AG09309 (cell line): ENCODE measurements at regions not wholly inside any gene's neighbourhood (a gene's known extent, or its start where the extent isn't known, plus 50 kb on each side); places are given as distances from the start of the nearest gene placed in this dataset.

Experiments
- DNase-seq: peaks from one replicate; pipeline ENCODE4 v3.0.0-alpha.2; 2010; ENCODE audit warnings: low read depth
- H3K4me3 ChIP-seq: 2 replicates; pipeline ENCODE4 v1.5.1; 2011; ENCODE audit warnings: mild to moderate bottlenecking, low read depth, low read length, moderate library complexity; ENCODE audit not compliant: control insufficient read depth
- TF ChIP-seq, protein P1 (sequence below): IDR thresholded peaks from 2 replicates; pipeline ENCODE4 v1.5.1; 2011; ENCODE audit warnings: mild to moderate bottlenecking, low read depth, low read length, inconsistent platforms; ENCODE audit not compliant: insufficient read depth, control insufficient read depth; ENCODE audit errors: missing control alignments

- TF ChIP-seq, protein P1, sequence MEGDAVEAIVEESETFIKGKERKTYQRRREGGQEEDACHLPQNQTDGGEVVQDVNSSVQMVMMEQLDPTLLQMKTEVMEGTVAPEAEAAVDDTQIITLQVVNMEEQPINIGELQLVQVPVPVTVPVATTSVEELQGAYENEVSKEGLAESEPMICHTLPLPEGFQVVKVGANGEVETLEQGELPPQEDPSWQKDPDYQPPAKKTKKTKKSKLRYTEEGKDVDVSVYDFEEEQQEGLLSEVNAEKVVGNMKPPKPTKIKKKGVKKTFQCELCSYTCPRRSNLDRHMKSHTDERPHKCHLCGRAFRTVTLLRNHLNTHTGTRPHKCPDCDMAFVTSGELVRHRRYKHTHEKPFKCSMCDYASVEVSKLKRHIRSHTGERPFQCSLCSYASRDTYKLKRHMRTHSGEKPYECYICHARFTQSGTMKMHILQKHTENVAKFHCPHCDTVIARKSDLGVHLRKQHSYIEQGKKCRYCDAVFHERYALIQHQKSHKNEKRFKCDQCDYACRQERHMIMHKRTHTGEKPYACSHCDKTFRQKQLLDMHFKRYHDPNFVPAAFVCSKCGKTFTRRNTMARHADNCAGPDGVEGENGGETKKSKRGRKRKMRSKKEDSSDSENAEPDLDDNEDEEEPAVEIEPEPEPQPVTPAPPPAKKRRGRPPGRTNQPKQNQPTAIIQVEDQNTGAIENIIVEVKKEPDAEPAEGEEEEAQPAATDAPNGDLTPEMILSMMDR, result peak; percentile 8
- peak; percentile 70 for DNase-seq
- H3K4me3 ChIP-seq, result peak overlapping the region; percentile 4; the same call in 1 of the 2 replicates
Observed at GRCh38 chr14:76956316-76957090, 72.0 kb downstream of the IRF2BPL start.

DNA sequence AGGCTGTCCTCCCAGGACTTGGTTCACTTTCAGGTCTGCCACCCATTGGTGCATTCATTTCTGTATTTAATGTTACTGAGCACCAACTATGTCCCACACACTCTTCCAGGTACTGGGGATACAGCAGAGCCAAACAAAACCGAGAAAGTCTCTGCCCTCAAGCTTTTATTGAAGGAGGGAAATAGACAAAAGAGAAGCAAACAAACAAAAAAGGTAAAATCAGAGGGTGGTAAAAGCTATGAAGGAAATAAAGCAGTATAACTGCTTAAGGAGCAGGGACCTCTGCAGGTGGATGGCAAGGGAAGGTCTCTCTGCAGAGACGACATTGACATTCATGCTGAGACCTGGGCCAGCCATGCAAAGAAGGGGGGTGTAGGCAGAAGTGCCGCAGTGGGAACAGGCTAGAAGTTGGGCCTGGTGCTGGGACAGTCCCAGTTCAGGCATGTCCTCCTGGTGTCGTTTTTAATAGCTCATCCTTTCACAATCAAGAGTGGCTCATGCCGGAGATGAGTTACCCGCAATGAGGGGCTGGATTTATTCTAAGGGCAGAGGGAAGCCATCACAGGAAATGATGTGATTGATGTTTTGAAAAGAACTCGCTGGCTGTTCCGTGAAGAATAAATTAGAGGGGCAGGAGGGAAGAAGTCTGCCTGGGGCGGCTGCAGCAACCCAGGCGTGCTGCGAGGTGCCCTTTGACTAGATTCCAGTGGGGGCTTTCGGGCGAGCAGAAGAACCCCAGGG lies 72.8 kb downstream of the IRF2BPL start:
- no peak for DNase-seq
- peak overlapping the region; percentile 4; the same call in 1 of the 2 replicates for H3K4me3 ChIP-seq
- TF ChIP-seq, protein P1, result no peak

DNA sequence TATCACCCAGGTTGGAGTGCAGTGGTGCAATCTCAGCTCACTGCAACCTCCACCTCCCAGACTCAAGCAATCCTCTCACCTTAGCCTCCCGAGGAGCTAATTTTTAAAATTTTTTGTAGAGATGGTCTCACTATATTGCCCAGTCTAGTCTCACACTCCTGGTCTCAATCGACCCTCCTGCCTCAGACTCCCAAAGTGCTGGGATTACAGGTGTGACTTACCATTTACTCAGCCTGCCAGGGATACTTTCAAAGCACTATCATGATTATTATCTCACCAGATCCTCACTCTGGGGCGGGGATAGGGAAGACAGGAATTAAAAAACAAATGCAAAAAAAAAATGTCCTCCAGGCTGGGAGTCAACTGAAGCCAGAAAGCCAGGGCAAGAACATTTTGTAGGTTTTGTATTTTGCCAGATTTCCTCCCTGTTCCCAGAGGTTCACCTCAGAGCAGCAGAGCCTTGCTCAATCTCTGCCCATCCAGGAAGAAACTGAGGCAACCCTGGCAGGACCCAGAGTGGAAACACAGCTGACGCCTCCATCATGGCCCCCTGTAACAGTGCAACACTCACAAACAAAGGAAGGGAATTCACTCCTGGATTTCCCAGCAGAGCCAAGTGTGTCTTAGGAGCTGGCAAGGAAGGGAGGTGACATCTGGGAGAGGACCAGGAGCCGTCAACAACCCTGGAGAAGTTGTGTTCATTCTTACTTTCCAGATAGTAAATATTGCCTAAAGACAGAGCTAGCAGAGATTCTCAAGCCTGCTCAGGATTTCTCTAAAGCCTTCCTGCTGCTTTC lies 73.9 kb downstream of the IRF2BPL start:
- TF ChIP-seq, protein P1, result no peak
- H3K4me3 ChIP-seq, result no peak overlapping the region
- no peak for DNase-seq

GRCh38 chr14:76953311-76953945 lies 75.1 kb downstream of the IRF2BPL start:
- DNase-seq, result peak; percentile 44
- H3K4me3 ChIP-seq, result peak overlapping the region; percentile 32
- TF ChIP-seq, protein P1, result no peak

DNA sequence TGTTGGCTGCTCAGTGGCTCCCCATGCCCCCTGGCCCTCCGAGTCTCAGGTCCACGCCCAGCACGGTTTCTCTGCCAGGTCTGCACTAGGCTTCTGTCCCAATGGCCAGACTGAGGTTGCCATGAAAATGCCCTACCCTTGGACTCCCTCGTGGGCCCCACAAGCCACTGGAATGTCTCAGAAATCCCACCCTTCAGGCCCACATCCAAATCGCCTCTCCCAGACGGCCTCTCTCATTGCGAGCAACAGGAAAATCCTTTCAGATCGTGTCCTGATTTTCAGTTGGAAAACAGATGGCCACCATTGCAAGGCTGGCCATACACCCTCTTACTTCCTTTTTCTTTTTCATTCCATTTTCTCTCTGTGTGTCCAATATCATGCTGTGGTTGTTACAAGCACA lies 77.3 kb downstream of the IRF2BPL start:
- no peak overlapping the region for H3K4me3 ChIP-seq
- TF ChIP-seq, protein P1, result no peak
- DNase-seq, result no peak
